K562 (cell line): ENCODE measurements at regions not wholly inside any gene's neighbourhood (a gene's known extent, or its start where the extent isn't known, plus 50 kb on each side); places are given as distances from the start of the nearest gene placed in this dataset.

Experiments used
- BRCA1 ChIP-seq, 2 experiments: fragments of 450-650 bp in 1 of 2; sonication (generic) in 1 of 2; formaldehyde crosslinking in 1 of 2; IDR thresholded peaks; 2 replicates each; pipeline versions ENCODE4 v1.5.0 to v1.6.1; 2017 to 2020; ENCODE audit warnings: mild to moderate bottlenecking in 1 of 2, missing genetic modification reagents in 1 of 2
- EGR1 ChIP-seq: fragments of 450-650 bp; conservative IDR thresholded peaks from 2 replicates; pipeline ENCODE4 v1.6.1; 2017; ENCODE audit warnings: mild to moderate bottlenecking
- EP300 ChIP-seq: IDR thresholded peaks from 2 replicates; pipeline ENCODE4 v1.6.1; 2012; ENCODE audit warnings: low read length, improper control_type of control experiment
- HLTF ChIP-seq: fragments of 450-650 bp; IDR thresholded peaks from 2 replicates; pipeline ENCODE4 v1.6.1; 2016
- L3MBTL2 ChIP-seq: fragments of 450-650 bp; IDR thresholded peaks from 2 replicates; pipeline ENCODE4 v1.6.1; 2016; ENCODE audit warnings: mild to moderate bottlenecking, moderate library complexity
- MYC ChIP-seq, 2 experiments: fragments of 250-450 bp in 1 of 2; sonication (Bioruptor Pico) in 1 of 2; IDR thresholded peaks; 2 replicates each; pipeline versions ENCODE4 v1.5.1 to v1.6.1; 2012 to 2021; ENCODE audit warnings: low read depth in 2 of 2, borderline replicate concordance in 1 of 2, improper control_type of control experiment in 1 of 2, low read length in 1 of 2, mild to moderate bottlenecking in 1 of 2, moderate library complexity in 1 of 2
- RAD21 ChIP-seq, 2 experiments: fragments of 250-450 bp in 1 of 2; fragments of 450-650 bp in 1 of 2; sonication (Bioruptor Pico) in 1 of 2; formaldehyde crosslinking in 1 of 2; IDR thresholded peaks in 1 of 2; conservative IDR thresholded peaks in 1 of 2; 2 replicates each; pipeline versions ENCODE4 v1.4.0 to v1.8.0; 2020 to 2022; ENCODE audit warnings: mild to moderate bottlenecking in 2 of 2, moderate library complexity in 1 of 2
- TEAD4 ChIP-seq, 2 experiments: sonication (generic) in 1 of 2; formaldehyde crosslinking in 1 of 2; IDR thresholded peaks; 2 replicates each; pipeline versions ENCODE4 v1.6.1 to v1.8.0; 2012 to 2022; ENCODE audit warnings: borderline replicate concordance in 1 of 2, inconsistent platforms in 1 of 2, low read length in 1 of 2, mild to moderate bottlenecking in 1 of 2, missing genetic modification reagents in 1 of 2
- TF ChIP-seq, protein P1 (sequence below): sonication (generic); formaldehyde crosslinking; IDR thresholded peaks from 2 replicates; pipeline ENCODE4 v1.5.0; 2020; ENCODE audit warnings: missing genetic modification reagents
- TF ChIP-seq, protein P2 (sequence below): fragments of 250-450 bp; sonication (Bioruptor Pico); IDR thresholded peaks from 2 replicates; pipeline ENCODE4 v1.5.0; 2021; ENCODE audit warnings: mild to moderate bottlenecking, borderline replicate concordance
- TF ChIP-seq, protein P3 (sequence below): fragments of 450-650 bp; IDR thresholded peaks from 2 replicates; pipeline ENCODE4 v1.6.1; 2016; ENCODE audit warnings: low read depth
- TF ChIP-seq, protein P4 (sequence below), 3 experiments: IDR thresholded peaks in 2 of 3; conservative IDR thresholded peaks in 1 of 3; 2 replicates each; pipeline ENCODE4 v1.5.1; 2011 to 2012; ENCODE audit warnings: low read length in 3 of 3, mild to moderate bottlenecking in 3 of 3, control low read depth in 2 of 3, improper control_type of control experiment in 1 of 3, inconsistent platforms in 1 of 3, low read depth in 1 of 3, mixed read lengths in 1 of 3, moderate library complexity in 1 of 3; ENCODE audit not compliant: insufficient read depth in 2 of 3

DNA sequence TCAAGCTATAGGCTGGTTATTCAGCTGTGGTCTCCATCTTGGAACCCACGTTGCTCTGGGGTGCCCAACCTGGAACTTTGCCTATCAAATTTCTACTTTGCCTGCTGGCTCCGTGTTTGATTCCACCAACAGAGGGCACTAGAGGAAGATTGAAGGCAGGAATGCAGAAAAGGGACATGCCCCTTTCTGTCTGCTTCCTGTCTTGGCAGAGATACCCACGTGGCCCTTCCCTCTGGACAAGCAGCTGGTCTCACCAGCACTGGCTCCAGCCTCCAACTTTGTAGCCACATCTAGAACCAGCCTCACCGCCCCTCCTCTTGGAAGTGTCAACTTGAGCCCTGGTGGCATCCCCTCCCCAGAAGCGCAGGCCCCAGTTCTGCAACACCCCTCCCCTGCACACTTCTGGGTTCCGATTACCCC, 52.1 kb upstream of the ZNF438 start (continued):
- TF ChIP-seq, protein P1, sequence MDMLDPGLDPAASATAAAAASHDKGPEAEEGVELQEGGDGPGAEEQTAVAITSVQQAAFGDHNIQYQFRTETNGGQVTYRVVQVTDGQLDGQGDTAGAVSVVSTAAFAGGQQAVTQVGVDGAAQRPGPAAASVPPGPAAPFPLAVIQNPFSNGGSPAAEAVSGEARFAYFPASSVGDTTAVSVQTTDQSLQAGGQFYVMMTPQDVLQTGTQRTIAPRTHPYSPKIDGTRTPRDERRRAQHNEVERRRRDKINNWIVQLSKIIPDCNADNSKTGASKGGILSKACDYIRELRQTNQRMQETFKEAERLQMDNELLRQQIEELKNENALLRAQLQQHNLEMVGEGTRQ: peak; percentile 21; the same call in 1 of the 2 replicates
- TF ChIP-seq EP300: no peak
- TF ChIP-seq TEAD4 (IDR thresholded peaks at IDR 0.05; ENCODE audit: low read length): peak; percentile 40; the same call in 1 of the 2 replicates
- no peak for TF ChIP-seq TEAD4 (CRISPR knock-in tag; IDR thresholded peaks at IDR 0.05; ENCODE audit: borderline replicate concordance)
- TF ChIP-seq RAD21 (CRISPR knock-in tag; conservative IDR thresholded peaks at IDR 0.05 in 1 of 2, IDR thresholded peaks at IDR 0.05 in 1 of 2): peak; percentile 15 to 69; a peak in 2 of 4 replicates
- 0 out of 2 replicates have a peak, but pooled peaks have one; percentile 35 for TF ChIP-seq MYC (IDR thresholded peaks at IDR 0.05; ENCODE audit: low read depth, low read length)
- TF ChIP-seq MYC (CRISPR knock-in tag; IDR thresholded peaks at IDR 0.05; ENCODE audit: borderline replicate concordance, low read depth): no peak
- TF ChIP-seq, protein P2, sequence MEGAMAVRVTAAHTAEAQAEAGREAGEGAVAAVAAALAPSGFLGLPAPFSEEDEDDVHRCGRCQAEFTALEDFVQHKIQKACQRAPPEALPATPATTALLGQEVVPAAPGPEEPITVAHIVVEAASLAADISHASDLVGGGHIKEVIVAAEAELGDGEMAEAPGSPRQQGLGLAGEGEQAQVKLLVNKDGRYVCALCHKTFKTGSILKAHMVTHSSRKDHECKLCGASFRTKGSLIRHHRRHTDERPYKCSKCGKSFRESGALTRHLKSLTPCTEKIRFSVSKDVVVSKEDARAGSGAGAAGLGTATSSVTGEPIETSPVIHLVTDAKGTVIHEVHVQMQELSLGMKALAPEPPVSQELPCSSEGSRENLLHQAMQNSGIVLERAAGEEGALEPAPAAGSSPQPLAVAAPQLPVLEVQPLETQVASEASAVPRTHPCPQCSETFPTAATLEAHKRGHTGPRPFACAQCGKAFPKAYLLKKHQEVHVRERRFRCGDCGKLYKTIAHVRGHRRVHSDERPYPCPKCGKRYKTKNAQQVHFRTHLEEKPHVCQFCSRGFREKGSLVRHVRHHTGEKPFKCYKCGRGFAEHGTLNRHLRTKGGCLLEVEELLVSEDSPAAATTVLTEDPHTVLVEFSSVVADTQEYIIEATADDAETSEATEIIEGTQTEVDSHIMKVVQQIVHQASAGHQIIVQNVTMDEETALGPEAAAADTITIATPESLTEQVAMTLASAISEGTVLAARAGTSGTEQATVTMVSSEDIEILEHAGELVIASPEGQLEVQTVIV (CRISPR knock-in tag): no peak
- no peak for TF ChIP-seq EGR1
- TF ChIP-seq, protein P3, sequence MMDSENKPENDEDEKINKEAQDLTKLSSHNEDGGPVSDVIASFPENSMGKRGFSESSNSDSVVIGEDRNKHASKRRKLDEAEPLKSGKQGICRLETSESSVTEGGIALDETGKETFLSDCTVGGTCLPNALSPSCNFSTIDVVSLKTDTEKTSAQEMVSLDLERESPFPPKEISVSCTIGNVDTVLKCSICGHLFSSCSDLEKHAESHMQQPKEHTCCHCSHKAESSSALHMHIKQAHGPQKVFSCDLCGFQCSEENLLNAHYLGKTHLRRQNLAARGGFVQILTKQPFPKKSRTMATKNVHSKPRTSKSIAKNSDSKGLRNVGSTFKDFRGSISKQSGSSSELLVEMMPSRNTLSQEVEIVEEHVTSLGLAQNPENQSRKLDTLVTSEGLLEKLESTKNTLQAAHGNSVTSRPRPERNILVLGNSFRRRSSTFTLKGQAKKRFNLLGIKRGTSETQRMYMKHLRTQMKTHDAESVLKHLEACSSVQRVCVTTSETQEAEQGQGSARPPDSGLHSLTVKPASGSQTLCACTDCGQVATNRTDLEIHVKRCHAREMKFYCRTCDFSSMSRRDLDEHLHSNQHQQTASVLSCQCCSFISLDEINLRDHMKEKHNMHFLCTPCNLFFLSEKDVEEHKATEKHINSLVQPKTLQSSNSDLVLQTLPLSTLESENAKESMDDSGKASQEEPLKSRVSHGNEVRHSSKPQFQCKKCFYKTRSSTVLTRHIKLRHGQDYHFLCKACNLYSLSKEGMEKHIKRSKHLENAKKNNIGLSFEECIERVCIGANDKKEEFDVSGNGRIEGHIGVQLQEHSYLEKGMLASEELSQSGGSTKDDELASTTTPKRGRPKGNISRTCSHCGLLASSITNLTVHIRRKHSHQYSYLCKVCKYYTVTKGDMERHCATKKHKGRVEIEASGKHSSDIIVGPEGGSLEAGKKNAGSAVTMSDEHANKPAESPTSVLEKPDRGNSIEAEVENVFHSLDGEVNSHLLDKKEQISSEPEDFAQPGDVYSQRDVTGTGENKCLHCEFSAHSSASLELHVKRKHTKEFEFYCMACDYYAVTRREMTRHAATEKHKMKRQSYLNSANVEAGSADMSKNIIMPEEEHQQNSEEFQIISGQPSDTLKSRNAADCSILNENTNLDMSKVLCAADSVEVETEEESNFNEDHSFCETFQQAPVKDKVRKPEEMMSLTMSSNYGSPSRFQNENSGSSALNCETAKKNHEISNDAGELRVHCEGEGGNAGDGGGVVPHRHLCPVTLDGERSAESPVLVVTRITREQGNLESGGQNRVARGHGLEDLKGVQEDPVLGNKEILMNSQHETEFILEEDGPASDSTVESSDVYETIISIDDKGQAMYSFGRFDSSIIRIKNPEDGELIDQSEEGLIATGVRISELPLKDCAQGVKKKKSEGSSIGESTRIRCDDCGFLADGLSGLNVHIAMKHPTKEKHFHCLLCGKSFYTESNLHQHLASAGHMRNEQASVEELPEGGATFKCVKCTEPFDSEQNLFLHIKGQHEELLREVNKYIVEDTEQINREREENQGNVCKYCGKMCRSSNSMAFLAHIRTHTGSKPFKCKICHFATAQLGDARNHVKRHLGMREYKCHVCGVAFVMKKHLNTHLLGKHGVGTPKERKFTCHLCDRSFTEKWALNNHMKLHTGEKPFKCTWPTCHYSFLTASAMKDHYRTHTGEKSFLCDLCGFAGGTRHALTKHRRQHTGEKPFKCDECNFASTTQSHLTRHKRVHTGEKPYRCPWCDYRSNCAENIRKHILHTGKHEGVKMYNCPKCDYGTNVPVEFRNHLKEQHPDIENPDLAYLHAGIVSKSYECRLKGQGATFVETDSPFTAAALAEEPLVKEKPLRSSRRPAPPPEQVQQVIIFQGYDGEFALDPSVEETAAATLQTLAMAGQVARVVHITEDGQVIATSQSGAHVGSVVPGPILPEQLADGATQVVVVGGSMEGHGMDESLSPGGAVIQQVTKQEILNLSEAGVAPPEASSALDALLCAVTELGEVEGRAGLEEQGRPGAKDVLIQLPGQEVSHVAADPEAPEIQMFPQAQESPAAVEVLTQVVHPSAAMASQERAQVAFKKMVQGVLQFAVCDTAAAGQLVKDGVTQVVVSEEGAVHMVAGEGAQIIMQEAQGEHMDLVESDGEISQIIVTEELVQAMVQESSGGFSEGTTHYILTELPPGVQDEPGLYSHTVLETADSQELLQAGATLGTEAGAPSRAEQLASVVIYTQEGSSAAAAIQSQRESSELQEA: no peak
- TF ChIP-seq, protein P4, sequence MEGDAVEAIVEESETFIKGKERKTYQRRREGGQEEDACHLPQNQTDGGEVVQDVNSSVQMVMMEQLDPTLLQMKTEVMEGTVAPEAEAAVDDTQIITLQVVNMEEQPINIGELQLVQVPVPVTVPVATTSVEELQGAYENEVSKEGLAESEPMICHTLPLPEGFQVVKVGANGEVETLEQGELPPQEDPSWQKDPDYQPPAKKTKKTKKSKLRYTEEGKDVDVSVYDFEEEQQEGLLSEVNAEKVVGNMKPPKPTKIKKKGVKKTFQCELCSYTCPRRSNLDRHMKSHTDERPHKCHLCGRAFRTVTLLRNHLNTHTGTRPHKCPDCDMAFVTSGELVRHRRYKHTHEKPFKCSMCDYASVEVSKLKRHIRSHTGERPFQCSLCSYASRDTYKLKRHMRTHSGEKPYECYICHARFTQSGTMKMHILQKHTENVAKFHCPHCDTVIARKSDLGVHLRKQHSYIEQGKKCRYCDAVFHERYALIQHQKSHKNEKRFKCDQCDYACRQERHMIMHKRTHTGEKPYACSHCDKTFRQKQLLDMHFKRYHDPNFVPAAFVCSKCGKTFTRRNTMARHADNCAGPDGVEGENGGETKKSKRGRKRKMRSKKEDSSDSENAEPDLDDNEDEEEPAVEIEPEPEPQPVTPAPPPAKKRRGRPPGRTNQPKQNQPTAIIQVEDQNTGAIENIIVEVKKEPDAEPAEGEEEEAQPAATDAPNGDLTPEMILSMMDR (IDR thresholded peaks at IDR 0.05 in 2 of 3, conservative IDR thresholded peaks at IDR 0.05 in 1 of 3; ENCODE audit: insufficient read depth in 2 of 3, low read depth in 1 of 3, low read length in 3 of 3): peak; percentile 52 to 67 (median 54)
- TF ChIP-seq BRCA1 (IDR thresholded peaks at IDR 0.05): no peak
- TF ChIP-seq BRCA1 (CRISPR knock-in tag; IDR thresholded peaks at IDR 0.05): no peak
- 0 out of 2 replicates have a peak, but pooled peaks have one; percentile 16 for TF ChIP-seq L3MBTL2
- no peak for TF ChIP-seq HLTF
